PC-3 (cell line): ENCODE measurements at regions not wholly inside any gene's neighbourhood (a gene's known extent, or its start where the extent isn't known, plus 50 kb on each side); places are given as distances from the start of the nearest gene placed in this dataset.

Experiments
- ATAC-seq: fragments of 200-7000 bp; cut with Tn5 transposase; 2 replicates; pipeline ENCODE4 v1.9.1; 2020; ENCODE audit warnings: mild to moderate bottlenecking, moderate library complexity
- BruUV-seq: library from RNA; stranded (reverse); fragments of 400-500 nt; replicated peaks from 2 replicates; lab custom pipeline; 2021; lab: Mats Ljungman, UMichigan
- CTCF ChIA-PET: fragments of 300-600 bp; sonication (Branson Sonifier 250); formaldehyde crosslinking; loops from one replicate; lab custom pipeline; 2022; ENCODE audit warnings: antibody characterized with exemption; lab: Charles Lee
- POLR2A ChIA-PET: fragments of 300-600 bp; sonication (Branson Sonifier 250); formaldehyde crosslinking; loops from one replicate; lab custom pipeline; 2022; ENCODE audit warnings: antibody characterized with exemption; ENCODE audit not compliant: unreplicated experiment; lab: Charles Lee
- DNase-seq: peaks from one replicate; pipeline ENCODE4 v3.0.0-alpha.2; 2015
- H2AFZ ChIP-seq: fragments of 300-600 bp; sonication (generic); 2 replicates; pipeline ENCODE4 v1.6.0; 2016; ENCODE audit warnings: antibody characterized with exemption, low read length
- H3F3A ChIP-seq: fragments of 300-600 bp; sonication (generic); one replicate; pipeline ENCODE4 v1.6.0; 2017; ENCODE audit warnings: antibody characterized with exemption, low read length, control low read depth, mild to moderate bottlenecking; ENCODE audit not compliant: unreplicated experiment
- H3K27ac ChIP-seq: fragments of 300-600 bp; sonication (generic); 2 replicates; pipeline ENCODE4 v1.5.1; 2016; ENCODE audit warnings: mild to moderate bottlenecking, low read length
- H3K27me3 ChIP-seq: fragments of 300-600 bp; sonication (generic); 2 replicates; pipeline ENCODE4 v1.6.1; 2016; ENCODE audit warnings: low read length, mixed read lengths
- H3K36me3 ChIP-seq: fragments of 300-600 bp; sonication (generic); 2 replicates; pipeline ENCODE4 v1.6.1; 2016; ENCODE audit warnings: low read depth, mixed run types, low read length, mixed read lengths
- H3K4me1 ChIP-seq: fragments of 300-600 bp; sonication (generic); 2 replicates; pipeline ENCODE4 v1.5.1; 2016; ENCODE audit warnings: low read length; ENCODE audit not compliant: insufficient read depth
- H3K4me2 ChIP-seq: fragments of 300-600 bp; sonication (generic); 2 replicates; pipeline ENCODE4 v1.6.0; 2016; ENCODE audit warnings: low read length
- H3K4me3 ChIP-seq: fragments of 300-600 bp; sonication (generic); 2 replicates; pipeline ENCODE4 v1.5.1; 2016; ENCODE audit warnings: mild to moderate bottlenecking, low read length, mixed read lengths
- H3K79me2 ChIP-seq: fragments of 300-600 bp; sonication (generic); 2 replicates; pipeline ENCODE4 v1.6.1; 2017; ENCODE audit warnings: low read length, mixed read lengths
- H3K9ac ChIP-seq: fragments of 300-600 bp; sonication (generic); 2 replicates; pipeline ENCODE4 v1.6.0; 2016; ENCODE audit warnings: mild to moderate bottlenecking, low read length
- H3K9me2 ChIP-seq: fragments of 300-600 bp; sonication (generic); replicated peaks from 2 replicates; pipeline ENCODE4 v1.6.1; 2016; ENCODE audit warnings: mixed run types, low read length, mixed read lengths
- H3K9me3 ChIP-seq: fragments of 300-600 bp; sonication (generic); 2 replicates; pipeline ENCODE4 v1.6.1; 2016; ENCODE audit warnings: low read length, mixed read lengths
- H4K20me1 ChIP-seq: fragments of 300-600 bp; sonication (generic); 2 replicates; pipeline ENCODE4 v1.6.1; 2016; ENCODE audit warnings: low read length, mixed read lengths
- EZH2 ChIP-seq: fragments of 300-600 bp; sonication (generic); IDR thresholded peaks from one replicate; pipeline ENCODE4 v1.6.1; 2017; ENCODE audit warnings: antibody characterized with exemption, mild to moderate bottlenecking, low read length; ENCODE audit not compliant: unreplicated experiment
- EZH2phosphoT487 ChIP-seq: fragments of 300-600 bp; sonication (generic); IDR thresholded peaks from 2 replicates; pipeline ENCODE4 v1.6.1; 2018; ENCODE audit warnings: mild to moderate bottlenecking, antibody characterized with exemption, low read length, borderline replicate concordance
- intact Hi-C: fragments of 100-400 bp; cut with micrococcal nuclease; formaldehyde crosslinking; loops from 2 replicates; pipeline ENCODE4 v1.9.0; 2023
- TF ChIP-seq, protein P1 (sequence below): fragments of 300-600 bp; sonication (generic); conservative IDR thresholded peaks from 2 replicates; pipeline ENCODE4 v1.5.1; 2017; ENCODE audit warnings: antibody characterized with exemption, low read depth, mild to moderate bottlenecking, low read length

DNA sequence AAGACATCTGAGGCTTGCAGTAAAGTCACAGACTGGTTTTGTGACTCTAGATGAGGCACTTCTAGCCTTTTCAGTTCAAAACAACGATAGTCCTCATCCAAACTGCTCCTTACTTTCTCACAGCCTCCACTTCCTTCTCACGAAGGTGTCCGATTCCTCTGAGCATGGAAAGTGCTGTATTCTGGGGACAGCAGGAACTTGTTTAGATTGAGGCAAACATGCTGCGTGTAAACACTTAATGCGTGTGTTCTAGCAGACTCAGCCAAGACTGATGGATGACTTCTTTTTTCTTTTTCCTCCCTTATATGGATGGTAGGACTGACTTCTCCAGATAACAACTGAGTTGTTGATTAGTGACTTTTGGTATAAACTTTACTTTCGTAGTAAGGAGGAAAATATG lies 80.2 kb upstream of the PRDM1 start:
- intact Hi-C loops = no loop called here
- H3K27me3 ChIP-seq = no peaks in the 10 kb centered on the region
- H4K20me1 ChIP-seq = no peaks in the 10 kb centered on the region
- no peak for DNase-seq
- H3K4me3 ChIP-seq = no peak overlapping the region
- TF ChIP-seq EZH2phosphoT487 (no peak), EZH2 (no peak)
- TF ChIP-seq, protein P1, sequence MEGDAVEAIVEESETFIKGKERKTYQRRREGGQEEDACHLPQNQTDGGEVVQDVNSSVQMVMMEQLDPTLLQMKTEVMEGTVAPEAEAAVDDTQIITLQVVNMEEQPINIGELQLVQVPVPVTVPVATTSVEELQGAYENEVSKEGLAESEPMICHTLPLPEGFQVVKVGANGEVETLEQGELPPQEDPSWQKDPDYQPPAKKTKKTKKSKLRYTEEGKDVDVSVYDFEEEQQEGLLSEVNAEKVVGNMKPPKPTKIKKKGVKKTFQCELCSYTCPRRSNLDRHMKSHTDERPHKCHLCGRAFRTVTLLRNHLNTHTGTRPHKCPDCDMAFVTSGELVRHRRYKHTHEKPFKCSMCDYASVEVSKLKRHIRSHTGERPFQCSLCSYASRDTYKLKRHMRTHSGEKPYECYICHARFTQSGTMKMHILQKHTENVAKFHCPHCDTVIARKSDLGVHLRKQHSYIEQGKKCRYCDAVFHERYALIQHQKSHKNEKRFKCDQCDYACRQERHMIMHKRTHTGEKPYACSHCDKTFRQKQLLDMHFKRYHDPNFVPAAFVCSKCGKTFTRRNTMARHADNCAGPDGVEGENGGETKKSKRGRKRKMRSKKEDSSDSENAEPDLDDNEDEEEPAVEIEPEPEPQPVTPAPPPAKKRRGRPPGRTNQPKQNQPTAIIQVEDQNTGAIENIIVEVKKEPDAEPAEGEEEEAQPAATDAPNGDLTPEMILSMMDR = no peak
- H2AFZ ChIP-seq = no peak overlapping the region
- H3K9ac ChIP-seq = no peak overlapping the region
- no peaks in the 10 kb centered on the region for H3K4me1 ChIP-seq
- H3K9me2 ChIP-seq = no peaks in the 10 kb centered on the region
- ATAC-seq = no peak
- ChIA-PET POLR2A (no interaction called here), CTCF (no interaction called here)
- H3K27ac ChIP-seq = no peak overlapping the region
- no peaks in the 10 kb centered on the region for H3K79me2 ChIP-seq
- H3F3A ChIP-seq = no peaks in the 10 kb centered on the region
- BruUV-seq = no TSS peak
- H3K36me3 ChIP-seq = no peaks in the 10 kb centered on the region
- H3K4me2 ChIP-seq = no peak overlapping the region
- no peaks in the 10 kb centered on the region for H3K9me3 ChIP-seq

DNA sequence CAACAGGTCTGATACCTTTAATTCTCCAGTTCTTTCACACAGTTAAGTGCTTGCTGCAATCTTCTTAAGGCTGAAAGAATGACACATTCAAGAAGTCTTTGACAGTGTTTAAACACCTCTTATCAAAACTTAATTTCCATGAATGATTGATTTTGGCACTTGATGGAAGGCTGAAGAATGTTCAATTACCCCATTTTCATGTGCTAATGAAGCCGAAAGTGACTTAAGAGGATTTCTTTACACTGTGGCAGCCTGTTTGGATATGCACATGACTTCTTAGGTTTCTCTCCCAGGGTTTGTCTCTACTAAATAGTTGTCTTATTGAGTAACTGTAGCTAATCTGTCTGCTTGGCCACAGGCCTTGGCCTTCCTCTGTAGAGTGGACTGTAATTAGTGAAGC lies 81.1 kb upstream of the PRDM1 start:
- Histone ChIP-seq H3K27ac (no peak overlapping the region), H3K27me3 (no peaks in the 10 kb centered on the region), H3K79me2 (no peaks in the 10 kb centered on the region), H3K9me3 (no peaks in the 10 kb centered on the region), H3K4me2 (no peak overlapping the region), H3K4me1 (no peaks in the 10 kb centered on the region), H3F3A (no peaks in the 10 kb centered on the region), H3K4me3 (no peak overlapping the region), H3K36me3 (no peaks in the 10 kb centered on the region), H3K9me2 (no peaks in the 10 kb centered on the region), H4K20me1 (no peaks in the 10 kb centered on the region), H3K9ac (no peak overlapping the region), H2AFZ (no peak overlapping the region)
- no peak for DNase-seq
- TF ChIP-seq EZH2phosphoT487 = no peak
- no peak for TF ChIP-seq EZH2
- TF ChIP-seq, protein P1 = no peak
- POLR2A ChIA-PET = no interaction called here
- ATAC-seq = no peak
- no TSS peak for BruUV-seq
- intact Hi-C loops = no loop called here
- CTCF ChIA-PET = no interaction called here

DNA sequence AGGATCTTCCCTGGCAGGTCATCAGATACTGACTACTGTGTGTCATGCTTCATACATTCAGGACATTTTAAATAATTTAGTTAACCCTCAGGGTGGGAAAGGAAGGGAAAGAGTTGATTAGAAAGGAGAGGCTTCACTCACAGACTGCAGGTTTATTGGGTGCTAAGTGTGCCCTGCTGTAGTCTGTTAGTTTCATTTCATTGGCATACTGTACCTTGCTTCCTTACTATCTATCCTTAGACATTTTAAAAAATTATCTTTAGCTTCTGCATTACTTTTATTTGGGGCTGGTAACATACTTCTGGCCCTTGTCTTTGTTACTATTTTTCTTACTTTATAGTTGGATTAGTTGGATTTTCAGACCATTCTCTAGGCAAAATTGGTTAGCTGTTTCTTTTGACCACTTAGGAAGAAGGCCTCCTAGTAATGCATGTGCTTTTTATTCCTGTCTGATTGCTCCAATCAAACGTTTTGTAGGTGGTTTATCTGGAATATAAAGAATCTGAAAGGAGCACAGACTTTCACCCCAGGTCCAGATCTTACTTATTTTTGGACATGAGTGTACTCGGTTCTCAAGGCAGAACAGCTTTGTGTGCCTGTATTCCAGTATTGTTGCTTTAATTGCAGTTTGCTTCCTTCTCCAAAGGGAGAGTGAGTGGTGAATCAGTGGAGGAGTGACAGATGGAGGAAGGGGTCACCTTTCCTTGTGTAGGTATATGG lies 82.7 kb upstream of the PRDM1 start:
- Histone ChIP-seq H2AFZ (no peak overlapping the region), H4K20me1 (no peaks in the 10 kb centered on the region), H3K79me2 (no peaks in the 10 kb centered on the region), H3K4me3 (no peak overlapping the region), H3K4me2 (no peak overlapping the region), H3K27me3 (no peaks in the 10 kb centered on the region), H3K36me3 (no peaks in the 10 kb centered on the region), H3K9me3 (no peaks in the 10 kb centered on the region), H3K27ac (no peak overlapping the region), H3K9me2 (no peaks in the 10 kb centered on the region), H3K9ac (no peak overlapping the region), H3F3A (no peaks in the 10 kb centered on the region), H3K4me1 (no peaks in the 10 kb centered on the region)
- TF ChIP-seq, protein P1 = no peak
- TF ChIP-seq EZH2phosphoT487 = no peak
- no peak for DNase-seq
- BruUV-seq = no TSS peak
- no peak for ATAC-seq
- CTCF ChIA-PET = no interaction called here
- intact Hi-C loops = no loop called here
- POLR2A ChIA-PET = no interaction called here
